MM.1S (cell line): ENCODE measurements at regions not wholly inside any gene's neighbourhood (a gene's known extent, or its start where the extent isn't known, plus 50 kb on each side); places are given as distances from the start of the nearest gene placed in this dataset.

Experiments used
- EZH2 ChIP-seq: fragments of 300-600 bp; sonication (generic); optimal IDR thresholded peaks from 2 replicates; pipeline ENCODE3; 2017; ENCODE audit warnings: low read depth, mild to moderate bottlenecking, antibody characterized with exemption, low read length, mixed read lengths
- EZH2phosphoT487 ChIP-seq: fragments of 300-600 bp; sonication (generic); IDR thresholded peaks from 2 replicates; pipeline ENCODE4 v1.6.1; 2018; ENCODE audit warnings: antibody characterized with exemption, low read length
- TF ChIP-seq, protein P1 (sequence below): fragments of 300-600 bp; sonication (generic); IDR thresholded peaks from 2 replicates; pipeline ENCODE4 v1.5.1; 2016; ENCODE audit warnings: antibody characterized with exemption, low read length, mixed read lengths

DNA sequence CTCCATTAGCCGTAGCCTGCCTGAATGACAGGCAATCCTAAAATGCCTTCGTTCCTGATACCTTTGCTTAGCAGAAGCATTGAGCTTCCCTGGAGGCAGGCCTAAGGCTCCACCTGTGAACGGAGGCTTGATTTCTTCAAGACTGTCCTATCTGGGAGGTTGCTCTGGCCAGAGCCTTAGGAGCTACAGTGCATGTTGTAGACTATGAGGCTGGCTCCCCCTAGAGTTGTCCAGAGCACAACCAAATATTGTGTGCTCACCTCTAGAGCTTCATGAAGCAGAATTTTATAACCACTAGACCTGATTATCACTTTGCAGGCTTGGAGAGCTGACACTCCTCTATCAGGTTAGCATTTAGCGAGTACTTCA, 217.8 kb downstream of the MAFB start:
- TF ChIP-seq, protein P1, sequence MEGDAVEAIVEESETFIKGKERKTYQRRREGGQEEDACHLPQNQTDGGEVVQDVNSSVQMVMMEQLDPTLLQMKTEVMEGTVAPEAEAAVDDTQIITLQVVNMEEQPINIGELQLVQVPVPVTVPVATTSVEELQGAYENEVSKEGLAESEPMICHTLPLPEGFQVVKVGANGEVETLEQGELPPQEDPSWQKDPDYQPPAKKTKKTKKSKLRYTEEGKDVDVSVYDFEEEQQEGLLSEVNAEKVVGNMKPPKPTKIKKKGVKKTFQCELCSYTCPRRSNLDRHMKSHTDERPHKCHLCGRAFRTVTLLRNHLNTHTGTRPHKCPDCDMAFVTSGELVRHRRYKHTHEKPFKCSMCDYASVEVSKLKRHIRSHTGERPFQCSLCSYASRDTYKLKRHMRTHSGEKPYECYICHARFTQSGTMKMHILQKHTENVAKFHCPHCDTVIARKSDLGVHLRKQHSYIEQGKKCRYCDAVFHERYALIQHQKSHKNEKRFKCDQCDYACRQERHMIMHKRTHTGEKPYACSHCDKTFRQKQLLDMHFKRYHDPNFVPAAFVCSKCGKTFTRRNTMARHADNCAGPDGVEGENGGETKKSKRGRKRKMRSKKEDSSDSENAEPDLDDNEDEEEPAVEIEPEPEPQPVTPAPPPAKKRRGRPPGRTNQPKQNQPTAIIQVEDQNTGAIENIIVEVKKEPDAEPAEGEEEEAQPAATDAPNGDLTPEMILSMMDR: no peak
- TF ChIP-seq EZH2 (no peak), EZH2phosphoT487 (no peak)
